Lung microvascular endothelial cell (primary cell): ENCODE measurements at regions not wholly inside any gene's neighbourhood (a gene's known extent, or its start where the extent isn't known, plus 50 kb on each side); places are given as distances from the start of the nearest gene placed in this dataset.
A peak's percentile ranks its signal among the peaks of the same experiment; 100 is the strongest.
"Not testable (repeated sequence)": the region's sequence is repeated elsewhere in the genome, so short reads cannot be mapped to it uniquely, and the experiment has no call there.

Source experiments
- DNase-seq, 2 donors: peaks; one replicate each; pipeline versions ENCODE4 v3.0.0 to v3.0.0-alpha.2; 2010; ENCODE audit warnings: low read depth in 2 of 2

DNA sequence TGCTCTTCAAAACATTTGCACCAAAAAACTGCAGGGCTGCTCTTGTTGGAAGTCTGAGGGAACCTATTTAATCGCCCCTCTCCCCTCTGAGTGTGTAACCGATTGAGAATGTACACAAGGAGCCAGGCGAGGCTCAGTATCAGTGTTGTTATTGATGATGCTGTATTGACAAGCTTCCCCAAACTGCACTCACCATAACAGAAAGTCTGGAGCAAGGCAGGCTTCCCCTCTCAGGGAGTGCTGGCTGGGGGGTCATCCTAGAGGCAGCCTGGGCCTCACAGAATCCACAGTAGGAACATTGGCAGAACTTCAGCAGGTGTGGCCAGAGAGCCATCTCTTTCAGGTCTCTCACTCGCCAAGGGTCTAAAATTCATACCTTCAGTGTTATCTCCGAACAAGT is 58.1 kb upstream of the TUNAR start:
- no peak for DNase-seq

DNA sequence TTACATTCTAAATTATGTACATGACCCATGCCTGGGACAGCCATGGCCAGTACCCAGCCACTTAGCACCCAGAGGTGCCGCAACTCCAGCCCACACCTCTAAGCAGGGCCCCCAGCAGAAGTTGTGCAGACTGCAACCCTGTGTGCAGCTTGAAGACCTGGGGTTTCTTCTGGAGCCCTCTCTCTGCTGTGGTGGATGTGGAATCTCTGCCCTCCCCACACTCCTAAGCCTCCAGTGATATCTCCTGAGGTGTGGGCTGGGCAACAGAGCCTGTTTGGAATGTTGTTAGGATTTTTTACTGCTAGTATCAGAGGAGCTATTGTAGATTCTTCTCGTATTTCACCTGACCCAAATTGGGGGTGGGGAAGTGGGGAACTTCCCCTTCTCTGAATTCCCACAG is 59.4 kb upstream of the TUNAR start:
- no peak for DNase-seq

DNA sequence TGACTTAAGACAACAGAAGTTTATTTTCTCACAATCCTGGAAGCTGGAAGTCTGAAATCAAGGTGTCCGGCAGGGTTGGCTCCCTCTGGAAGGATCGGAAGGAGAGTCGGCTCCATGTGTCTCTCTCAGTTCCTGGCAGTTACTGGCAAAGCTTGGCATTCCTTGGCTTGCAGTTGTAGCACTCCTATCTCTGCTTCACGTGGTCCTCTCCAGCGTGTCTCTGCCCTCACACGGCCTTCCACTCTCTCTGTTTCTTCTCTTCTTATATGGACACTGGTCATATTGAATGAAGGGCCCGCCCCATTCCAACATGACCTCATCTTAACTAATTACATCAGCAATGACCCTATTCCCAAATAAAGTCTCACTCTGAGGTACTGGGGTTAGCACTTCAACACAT is 60.1 kb upstream of the TUNAR start:
- DNase-seq, result no peak

DNA sequence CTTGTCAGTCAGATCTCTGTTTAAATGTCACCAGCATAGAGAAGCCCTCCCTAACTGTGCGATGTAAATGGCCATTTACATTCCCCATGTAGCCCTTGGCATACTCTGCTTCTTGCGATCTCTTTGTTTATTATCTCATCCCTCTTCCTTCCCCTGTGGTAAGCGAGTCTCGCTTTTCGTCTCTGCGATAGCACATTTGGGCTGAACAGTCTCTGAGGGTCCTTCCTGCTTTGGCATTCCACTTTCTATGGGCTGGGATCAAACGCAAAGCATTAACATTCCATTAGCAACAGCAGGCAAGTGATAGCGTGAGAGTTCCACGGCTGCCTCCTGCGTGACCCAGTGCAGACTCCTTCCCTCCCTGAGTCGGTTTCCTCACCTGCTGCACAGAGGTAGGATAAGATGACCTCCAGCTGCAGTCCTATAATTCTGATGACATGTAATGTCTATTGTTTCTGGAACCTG is 61.4 kb upstream of the TUNAR start:
- DNase-seq, result no peak

DNA sequence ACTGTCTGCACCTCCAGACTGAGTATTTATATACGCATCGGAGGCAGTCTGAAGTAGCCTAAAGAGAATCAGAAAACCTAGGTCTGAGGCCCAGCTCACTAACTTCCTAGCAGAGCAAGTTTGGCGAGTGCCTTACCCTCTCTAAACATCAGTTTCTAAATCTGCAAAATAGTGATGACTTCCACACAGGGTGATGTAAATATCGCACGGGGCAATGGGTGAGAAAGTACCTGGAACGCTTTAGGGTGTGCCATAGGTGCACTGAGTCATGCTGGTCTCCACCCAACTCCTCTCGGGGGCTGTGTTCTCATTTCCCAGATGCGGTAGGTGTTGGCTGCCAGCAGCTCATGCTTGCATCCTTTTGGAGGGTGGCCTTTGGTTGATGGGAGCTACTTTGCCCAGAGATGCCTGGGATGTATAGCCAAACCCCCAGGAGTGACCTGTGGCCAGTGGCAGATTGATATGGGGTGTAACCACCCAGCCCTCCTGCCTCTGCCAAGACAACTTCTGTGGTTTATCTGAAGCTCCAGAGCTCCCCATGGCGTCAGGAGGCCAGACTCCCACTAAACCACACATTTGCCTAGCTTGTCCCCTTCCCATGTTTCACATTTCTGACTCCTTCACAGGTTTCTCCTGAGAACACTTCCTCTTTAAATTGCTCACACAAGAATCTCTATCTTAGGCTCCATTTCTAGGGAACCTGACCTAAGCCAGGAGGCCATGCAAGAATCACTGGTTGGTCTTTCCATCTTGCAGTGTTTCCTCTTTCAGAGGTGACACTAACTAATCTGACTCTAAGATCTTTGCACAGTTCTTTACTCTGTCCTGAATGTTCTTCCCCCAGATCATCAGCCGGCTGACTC is 62.0 kb upstream of the TUNAR start:
- no peak for DNase-seq

DNA sequence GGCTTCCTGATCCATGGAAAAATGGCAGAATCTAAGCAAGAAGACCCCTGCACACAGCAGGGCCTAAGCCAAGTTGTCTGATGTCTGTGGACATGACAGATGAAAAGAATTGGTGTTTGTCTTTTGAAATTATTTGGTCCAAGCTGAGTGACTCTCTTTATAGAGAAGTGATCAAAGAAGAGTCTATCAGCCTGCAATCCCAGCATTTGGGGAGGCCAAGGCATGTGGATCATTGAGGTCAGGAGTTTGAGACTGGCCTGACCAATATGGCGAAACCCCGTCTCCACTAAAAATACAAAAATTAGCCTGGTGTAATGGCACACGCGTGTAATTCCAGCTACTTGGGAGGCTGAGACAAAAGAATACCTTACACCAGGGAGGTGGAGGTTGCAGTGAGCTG is 64.8 kb upstream of the TUNAR start:
- no peak for DNase-seq

DNA sequence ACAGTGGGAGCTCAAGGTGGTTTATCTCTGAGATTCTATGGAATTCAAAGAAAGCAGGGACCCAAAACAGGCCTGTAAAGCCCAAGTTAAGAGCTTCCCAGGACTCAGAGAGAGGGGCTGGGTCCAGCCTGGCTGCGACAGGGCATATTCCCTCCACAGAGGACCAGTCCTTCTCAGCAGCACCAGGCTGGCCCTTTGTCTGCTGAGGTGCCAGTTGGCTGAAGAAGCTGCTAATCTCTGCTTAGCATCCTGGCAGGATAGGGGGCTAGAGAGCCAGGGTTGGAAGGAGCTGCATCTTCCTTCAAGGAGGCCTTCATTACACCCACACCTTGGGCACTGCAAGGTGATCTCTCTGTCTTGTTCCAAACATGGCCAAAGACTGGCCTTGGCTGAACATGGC is 68.3 kb upstream of the TUNAR start:
- DNase-seq, result no peak

DNA sequence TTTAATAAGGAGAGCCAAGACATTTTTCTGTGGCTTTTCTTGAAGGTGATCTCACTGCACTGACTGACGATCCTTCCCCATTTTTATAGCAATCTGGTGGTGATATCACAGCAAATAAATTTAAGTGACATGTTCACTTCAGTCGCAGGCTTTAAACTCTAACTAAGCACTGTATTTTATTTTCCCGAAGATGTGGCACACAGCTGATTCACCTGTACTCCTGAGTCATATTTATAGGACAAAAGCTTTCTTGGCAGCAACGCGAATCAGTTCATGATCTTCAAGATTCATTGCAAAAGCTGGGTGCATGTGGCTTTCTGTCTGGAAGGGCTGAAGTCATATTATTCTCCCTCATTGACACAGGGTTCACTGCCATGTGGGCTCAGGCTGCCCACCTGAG is 79.8 kb upstream of the TUNAR start:
- no peak for DNase-seq

DNA sequence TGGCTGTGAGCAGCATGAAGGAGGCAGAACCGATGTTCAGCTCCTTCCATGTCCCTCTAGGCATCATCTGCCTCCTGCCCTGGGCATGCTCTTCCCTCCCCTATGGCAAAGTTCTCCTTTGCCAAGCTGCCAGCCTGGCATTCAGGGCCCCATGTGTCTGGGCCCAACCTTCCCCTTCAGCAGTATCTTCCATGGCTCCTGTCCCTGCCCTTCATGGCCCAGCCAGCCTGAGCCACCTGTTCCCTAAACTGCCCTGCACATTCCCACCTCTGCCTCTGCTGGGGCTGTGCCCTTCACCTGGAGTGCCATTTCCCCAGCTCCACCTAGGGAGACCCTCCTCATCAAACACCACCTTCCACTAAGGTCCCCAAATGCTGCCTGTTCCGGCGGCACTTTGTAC is 74.0 kb upstream of the TCL1A start:
- no peak for DNase-seq

DNA sequence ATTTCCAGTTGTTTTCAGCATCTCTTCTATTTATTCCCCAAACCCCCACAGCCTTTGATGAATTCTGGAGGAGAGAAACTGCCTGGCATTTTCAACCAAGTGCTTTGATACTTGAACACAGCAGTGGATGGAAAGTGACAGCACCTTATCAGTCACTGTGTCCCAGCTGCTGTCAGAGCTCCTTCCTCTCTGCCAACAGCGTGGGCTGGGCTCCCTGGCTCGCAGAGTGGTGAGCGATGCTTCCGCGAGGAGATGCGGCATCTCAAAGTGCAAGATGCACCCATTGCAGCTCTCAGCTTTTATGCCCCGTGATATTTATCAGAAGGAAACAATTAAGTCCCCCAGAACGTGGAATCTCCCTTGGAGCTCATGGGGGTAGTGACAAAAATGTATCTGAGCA is 72.6 kb upstream of the TCL1A start:
- DNase-seq, result no peak

DNA sequence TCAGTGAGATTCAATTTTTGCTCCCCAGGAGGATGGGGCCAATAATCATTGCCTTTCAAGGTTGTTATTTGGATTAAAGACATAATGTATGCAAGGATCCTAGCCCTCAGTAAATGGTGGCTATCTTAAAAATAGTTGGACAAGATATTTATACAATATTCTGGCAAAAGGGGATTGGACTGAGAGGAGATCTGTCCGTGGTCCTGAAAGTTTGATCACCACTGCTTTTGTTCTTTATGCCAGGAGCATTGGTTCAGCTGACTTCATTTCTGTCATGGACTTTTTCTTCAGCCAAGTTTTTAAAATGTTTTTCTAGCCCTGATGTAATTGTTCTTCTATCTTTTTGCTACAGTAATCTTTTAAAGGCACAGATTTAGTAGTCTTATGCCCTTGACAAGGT is 70.2 kb upstream of the TCL1A start:
- DNase-seq, result peak; percentile 45 to 57

DNA sequence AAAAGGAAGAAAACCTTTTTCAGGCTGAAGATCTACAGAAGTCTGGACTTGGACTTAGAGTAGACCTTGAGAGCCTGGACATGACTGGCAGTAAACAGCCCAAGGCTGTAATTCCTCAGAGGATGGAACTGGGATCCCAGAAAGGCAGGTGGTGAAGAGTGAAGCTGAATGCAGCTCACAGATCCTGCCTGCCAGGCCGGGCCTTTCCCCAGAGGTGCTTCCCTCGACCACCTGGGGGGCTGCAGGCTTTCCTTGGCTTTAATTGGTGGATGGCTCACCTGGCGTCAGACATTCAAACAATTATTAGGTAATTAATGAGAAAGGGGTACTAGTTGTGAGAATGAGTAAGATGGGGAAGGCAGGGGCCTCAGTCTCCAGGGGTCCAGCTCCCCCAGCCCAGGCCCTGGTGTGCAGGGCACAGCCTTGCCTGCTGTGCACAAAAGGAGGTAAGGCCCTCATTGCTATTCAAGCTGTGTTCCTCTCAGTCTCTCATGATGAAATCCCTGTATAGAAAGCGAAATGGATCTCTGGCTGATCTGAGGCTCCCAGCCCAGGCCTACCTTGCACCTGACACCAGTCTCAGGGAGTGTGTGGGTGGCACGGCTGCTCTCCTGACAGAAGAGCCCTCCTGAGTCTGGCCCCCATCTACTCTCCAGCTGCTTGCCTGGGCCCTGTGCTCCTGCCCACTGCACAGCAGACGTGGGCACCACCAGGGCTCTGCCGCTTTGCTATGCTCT is 63.0 kb upstream of the TCL1A start:
- no peak for DNase-seq

DNA sequence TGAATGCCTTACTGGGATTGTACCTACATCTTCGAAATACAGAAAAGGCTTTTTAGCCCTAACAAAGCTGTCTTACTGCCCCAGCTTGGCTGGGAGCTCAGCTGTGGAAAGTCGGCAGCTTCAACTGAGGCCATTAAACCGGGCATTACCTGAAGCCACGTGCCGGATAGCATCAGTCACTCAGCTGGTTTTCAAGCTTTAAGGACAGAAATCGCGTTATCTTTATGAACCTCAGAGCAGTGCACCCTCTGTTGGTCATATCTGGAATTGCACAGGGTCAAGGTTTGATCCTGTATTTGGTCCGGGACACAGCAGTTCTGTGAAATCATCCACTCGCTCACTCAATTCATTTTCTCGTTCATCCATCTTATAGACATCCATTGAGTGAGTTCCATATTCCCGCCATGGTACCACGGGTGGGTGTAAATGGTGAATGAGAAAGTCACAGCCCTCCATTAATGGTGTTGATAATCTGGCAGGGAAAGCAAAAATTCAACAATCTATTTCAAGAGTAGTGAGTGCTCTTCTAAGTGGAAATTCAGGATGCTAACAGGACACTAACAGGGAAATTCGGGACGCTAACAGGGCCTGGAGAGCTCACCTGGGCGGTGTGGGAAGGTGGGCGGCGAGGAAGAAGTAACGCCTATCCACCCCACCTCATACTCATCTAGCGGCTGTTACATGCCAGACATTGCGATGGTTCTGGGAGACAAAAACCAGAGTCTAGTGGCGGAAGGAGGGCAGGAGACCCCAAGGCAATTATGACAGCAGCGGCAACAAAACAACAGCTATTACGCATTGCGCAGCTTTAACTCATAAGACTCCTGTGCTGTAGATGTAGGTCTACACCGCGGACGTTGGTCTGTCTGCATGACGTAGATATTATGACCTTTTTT is 60.6 kb upstream of the TCL1A start:
- peak; percentile 57 to 70 for DNase-seq

DNA sequence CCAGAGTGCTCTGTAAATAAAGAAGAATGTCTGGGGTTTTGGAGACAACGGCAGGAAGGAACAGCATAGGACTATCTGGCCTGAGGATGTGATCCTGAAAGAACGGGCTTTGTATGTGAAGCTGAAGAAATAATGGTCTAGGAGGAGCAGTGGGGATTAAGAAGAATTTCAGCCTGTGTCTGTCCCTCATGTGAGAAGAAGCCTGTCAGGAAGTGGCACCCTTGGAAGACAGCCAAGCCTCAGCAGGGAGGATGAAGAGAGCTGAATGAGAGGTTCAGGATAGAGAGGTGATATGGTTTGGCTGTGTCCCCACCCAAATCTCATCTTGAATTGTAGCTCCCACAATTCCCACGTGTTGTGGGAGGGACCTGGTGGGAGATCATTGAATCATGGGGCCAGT is 56.9 kb upstream of the TCL1A start:
- no peak for DNase-seq

DNA sequence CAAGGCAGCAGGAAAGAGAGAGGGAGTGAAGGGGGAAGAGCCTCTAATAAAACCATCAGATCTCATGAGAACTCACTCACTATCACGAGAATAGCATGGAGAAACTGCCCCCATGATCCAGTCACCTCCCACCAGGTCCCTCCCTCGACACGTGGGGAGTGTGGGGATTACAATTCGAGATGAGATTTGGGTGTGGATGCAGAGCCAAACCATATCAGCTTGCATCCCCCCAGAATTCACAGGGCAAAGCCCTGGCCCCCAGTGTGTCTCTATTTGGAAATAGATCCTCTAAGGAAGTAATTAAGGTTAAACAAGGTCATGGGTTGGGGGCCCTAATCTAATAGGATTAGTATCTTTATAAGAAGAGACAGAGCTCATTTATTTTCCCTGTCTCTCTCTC is 56.1 kb upstream of the TCL1A start:
- DNase-seq, result no peak

DNA sequence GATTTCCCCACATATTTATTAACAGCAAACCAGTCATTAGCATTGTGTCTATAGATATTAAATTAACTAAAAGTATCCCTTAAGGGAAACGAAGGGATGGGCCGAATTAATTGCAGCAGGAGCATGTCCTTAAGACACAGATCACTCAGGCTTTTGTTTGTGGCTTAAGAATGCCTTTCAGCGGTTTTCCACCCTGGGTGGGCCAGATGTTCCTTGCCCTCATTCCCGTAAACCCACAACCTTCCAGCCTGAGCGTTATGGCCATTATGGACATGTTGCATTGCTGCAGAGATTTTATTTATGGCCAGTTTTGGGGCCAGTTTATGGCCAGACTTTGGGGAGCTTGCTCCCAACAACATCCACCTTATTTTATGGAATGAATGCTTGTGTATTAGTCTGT is 55.5 kb upstream of the TCL1A start:
- not testable (repeated sequence) for DNase-seq

DNA sequence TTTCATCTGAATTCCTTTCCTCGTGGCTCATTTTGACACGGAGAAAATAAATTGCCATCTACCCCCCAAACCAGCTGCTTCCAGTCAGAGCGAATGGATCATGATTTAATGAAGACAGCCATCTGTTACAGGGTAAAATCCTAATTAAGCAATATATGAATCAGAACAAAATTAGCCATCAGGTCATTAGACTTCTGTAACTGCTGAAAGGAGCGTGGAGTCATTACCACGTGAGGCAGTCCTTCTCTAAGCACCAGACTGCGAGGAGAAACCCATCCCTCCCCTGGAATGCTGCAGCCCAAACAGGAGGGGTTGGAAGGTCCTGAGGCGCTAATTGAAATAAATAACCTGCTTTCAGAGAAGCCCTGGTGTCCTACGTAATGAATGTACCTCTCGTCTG is 51.1 kb upstream of the TCL1A start:
- no peak for DNase-seq

DNA sequence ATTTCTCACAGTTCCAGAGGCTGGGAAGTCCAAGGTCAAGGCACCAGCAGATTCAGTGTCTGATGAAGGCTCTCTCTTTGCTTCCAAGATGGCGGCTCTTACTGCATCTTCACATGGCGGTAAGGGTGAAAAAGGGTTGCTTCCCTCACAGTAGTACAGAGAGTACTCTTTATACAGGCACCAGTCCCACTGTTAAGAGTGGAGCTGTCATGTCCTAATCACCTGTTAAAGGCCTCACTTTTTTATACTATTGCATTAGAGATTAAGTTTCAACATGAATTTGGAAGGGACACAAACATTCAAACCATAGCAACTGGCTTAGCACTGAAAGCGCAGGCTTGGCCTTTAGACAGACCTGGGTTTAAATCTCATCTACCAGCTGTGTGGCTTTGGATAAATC is 50.0 kb upstream of the TCL1A start:
- no peak for DNase-seq
